Neural cell (in vitro differentiated cells): ENCODE measurements at regions not wholly inside any gene's neighbourhood (a gene's known extent, or its start where the extent isn't known, plus 50 kb on each side); places are given as distances from the start of the nearest gene placed in this dataset.
"Not testable (repeated sequence)": the region's sequence is repeated elsewhere in the genome, so short reads cannot be mapped to it uniquely, and the experiment has no call there.

Experiments used
- EZH2 ChIP-seq: fragments of 200-600, 300-800 bp; shearing (Covaris generic), sonication (generic); IDR thresholded peaks from 2 replicates; pipeline ENCODE4 v1.6.1; 2014; ENCODE audit warnings: antibody characterized with exemption, low read length, borderline replicate concordance, mild to moderate bottlenecking; ENCODE audit not compliant: insufficient read depth, poor library complexity, severe bottlenecking
- MXI1 ChIP-seq: fragments of 450-650 bp; conservative IDR thresholded peaks from 2 replicates; pipeline ENCODE4 v1.6.1; 2014; ENCODE audit warnings: antibody characterized with exemption, mild to moderate bottlenecking; ENCODE audit not compliant: poor library complexity, severe bottlenecking
- POLR2AphosphoS5 ChIP-seq: IDR thresholded peaks from 2 replicates; pipeline ENCODE4 v1.6.1; 2012
- RAD21 ChIP-seq: fragments of 450-650 bp; conservative IDR thresholded peaks from 2 replicates; pipeline ENCODE4 v1.6.1; 2014; ENCODE audit warnings: antibody characterized with exemption, mild to moderate bottlenecking, moderate library complexity
- TAF1 ChIP-seq: IDR thresholded peaks from 2 replicates; pipeline ENCODE4 v1.6.1; 2012; ENCODE audit warnings: low read depth
- TF ChIP-seq, protein P1 (sequence below): fragments of 450-650 bp; IDR thresholded peaks from 2 replicates; pipeline ENCODE4 v1.5.1; 2014; ENCODE audit warnings: antibody characterized with exemption, mild to moderate bottlenecking, moderate library complexity; ENCODE audit not compliant: poor library complexity, severe bottlenecking
- TF ChIP-seq, protein P2 (sequence below): IDR thresholded peaks from 2 replicates; pipeline ENCODE4 v1.6.1; 2012; ENCODE audit warnings: borderline replicate concordance

DNA sequence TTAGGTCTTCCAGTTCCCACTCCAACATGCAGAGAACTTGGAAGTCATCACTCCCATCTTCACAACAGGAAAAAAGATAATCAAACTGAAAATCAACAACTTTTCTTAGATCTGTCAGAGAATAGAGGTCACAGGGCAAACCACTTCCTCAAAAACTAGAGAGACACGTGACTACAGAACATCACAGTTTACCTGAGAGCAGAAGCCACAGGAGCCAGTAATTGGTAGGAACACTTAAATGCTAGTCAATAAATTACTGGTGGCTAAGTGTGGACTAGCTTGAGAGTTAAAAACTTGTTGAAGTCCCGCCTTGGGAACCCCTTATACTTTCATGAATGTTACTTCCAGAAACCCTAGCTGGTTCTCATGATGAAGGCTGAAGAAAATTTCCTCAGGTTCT is 81.1 kb downstream of the THSD1 start:
- not testable (repeated sequence) for TF ChIP-seq POLR2AphosphoS5, TAF1, EZH2, RAD21, MXI1
- TF ChIP-seq, protein P1, sequence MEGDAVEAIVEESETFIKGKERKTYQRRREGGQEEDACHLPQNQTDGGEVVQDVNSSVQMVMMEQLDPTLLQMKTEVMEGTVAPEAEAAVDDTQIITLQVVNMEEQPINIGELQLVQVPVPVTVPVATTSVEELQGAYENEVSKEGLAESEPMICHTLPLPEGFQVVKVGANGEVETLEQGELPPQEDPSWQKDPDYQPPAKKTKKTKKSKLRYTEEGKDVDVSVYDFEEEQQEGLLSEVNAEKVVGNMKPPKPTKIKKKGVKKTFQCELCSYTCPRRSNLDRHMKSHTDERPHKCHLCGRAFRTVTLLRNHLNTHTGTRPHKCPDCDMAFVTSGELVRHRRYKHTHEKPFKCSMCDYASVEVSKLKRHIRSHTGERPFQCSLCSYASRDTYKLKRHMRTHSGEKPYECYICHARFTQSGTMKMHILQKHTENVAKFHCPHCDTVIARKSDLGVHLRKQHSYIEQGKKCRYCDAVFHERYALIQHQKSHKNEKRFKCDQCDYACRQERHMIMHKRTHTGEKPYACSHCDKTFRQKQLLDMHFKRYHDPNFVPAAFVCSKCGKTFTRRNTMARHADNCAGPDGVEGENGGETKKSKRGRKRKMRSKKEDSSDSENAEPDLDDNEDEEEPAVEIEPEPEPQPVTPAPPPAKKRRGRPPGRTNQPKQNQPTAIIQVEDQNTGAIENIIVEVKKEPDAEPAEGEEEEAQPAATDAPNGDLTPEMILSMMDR = not testable (repeated sequence)
- TF ChIP-seq, protein P2, sequence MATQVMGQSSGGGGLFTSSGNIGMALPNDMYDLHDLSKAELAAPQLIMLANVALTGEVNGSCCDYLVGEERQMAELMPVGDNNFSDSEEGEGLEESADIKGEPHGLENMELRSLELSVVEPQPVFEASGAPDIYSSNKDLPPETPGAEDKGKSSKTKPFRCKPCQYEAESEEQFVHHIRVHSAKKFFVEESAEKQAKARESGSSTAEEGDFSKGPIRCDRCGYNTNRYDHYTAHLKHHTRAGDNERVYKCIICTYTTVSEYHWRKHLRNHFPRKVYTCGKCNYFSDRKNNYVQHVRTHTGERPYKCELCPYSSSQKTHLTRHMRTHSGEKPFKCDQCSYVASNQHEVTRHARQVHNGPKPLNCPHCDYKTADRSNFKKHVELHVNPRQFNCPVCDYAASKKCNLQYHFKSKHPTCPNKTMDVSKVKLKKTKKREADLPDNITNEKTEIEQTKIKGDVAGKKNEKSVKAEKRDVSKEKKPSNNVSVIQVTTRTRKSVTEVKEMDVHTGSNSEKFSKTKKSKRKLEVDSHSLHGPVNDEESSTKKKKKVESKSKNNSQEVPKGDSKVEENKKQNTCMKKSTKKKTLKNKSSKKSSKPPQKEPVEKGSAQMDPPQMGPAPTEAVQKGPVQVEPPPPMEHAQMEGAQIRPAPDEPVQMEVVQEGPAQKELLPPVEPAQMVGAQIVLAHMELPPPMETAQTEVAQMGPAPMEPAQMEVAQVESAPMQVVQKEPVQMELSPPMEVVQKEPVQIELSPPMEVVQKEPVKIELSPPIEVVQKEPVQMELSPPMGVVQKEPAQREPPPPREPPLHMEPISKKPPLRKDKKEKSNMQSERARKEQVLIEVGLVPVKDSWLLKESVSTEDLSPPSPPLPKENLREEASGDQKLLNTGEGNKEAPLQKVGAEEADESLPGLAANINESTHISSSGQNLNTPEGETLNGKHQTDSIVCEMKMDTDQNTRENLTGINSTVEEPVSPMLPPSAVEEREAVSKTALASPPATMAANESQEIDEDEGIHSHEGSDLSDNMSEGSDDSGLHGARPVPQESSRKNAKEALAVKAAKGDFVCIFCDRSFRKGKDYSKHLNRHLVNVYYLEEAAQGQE = not testable (repeated sequence)
